ENCODE measurements at regions not wholly inside any gene's neighbourhood (a gene's known extent, or its start where the extent isn't known, plus 50 kb on each side); places are given as distances from the start of the nearest gene placed in this dataset.

GRCh38 chr2:67066782-67067181 lies 330.4 kb upstream of the ETAA1 start:
- TF ChIP-seq CTCF (IDR thresholded peaks at IDR 0.05 in 4 of 5, conservative IDR thresholded peaks at IDR 0.05 in 1 of 5), result no peak
- TF ChIP-seq POLR2A (IDR thresholded peaks at IDR 0.05), result no peak
